DMS53 (cell line): ENCODE measurements at regions not wholly inside any gene's neighbourhood (a gene's known extent, or its start where the extent isn't known, plus 50 kb on each side); places are given as distances from the start of the nearest gene placed in this dataset.

Source experiments
- DNase-seq: peaks from one replicate; lab custom pipeline; 2025; lab: John Stamatoyannopoulos, UW

- DNase-seq: peak; percentile 32
Observed at GRCh38 chr4:37082912-37083311, 161.6 kb upstream of the NWD2 start.

GRCh38 chr4:37095925-37096324, 148.6 kb upstream of the NWD2 start:
- peak; percentile 75 for DNase-seq

- DNase-seq: no peak
Observed at GRCh38 chr4:37101182-37101581, 143.4 kb upstream of the NWD2 start.

GRCh38 chr4:37101686-37102085, 142.9 kb upstream of the NWD2 start:
- no peak for DNase-seq

GRCh38 chr4:37109756-37110155, 134.8 kb upstream of the NWD2 start:
- DNase-seq: no peak

- DNase-seq: peak; percentile 43
Observed at GRCh38 chr4:37124800-37125199, 119.7 kb upstream of the NWD2 start.

GRCh38 chr4:37126051-37126450, 118.5 kb upstream of the NWD2 start:
- no peak for DNase-seq

GRCh38 chr4:37130465-37130864, 114.1 kb upstream of the NWD2 start:
- DNase-seq: no peak

- DNase-seq: peak; percentile 48
Observed at GRCh38 chr4:37132351-37132974, 112.1 kb upstream of the NWD2 start.

- peak; percentile 17 for DNase-seq
Observed at GRCh38 chr4:37132975-37133360, 111.6 kb upstream of the NWD2 start.

- no peak for DNase-seq
Observed at GRCh38 chr4:37138019-37138653, 106.4 kb upstream of the NWD2 start.

- no peak for DNase-seq
Observed at GRCh38 chr4:37138789-37139188, 105.8 kb upstream of the NWD2 start.

- DNase-seq: no peak
Observed at GRCh38 chr4:37139987-37140386, 104.6 kb upstream of the NWD2 start.

GRCh38 chr4:37146260-37146659, 98.3 kb upstream of the NWD2 start:
- DNase-seq: no peak

GRCh38 chr4:37157476-37158167, 86.9 kb upstream of the NWD2 start:
- DNase-seq: peak; percentile 67

GRCh38 chr4:37160653-37161052, 83.9 kb upstream of the NWD2 start:
- DNase-seq: no peak

GRCh38 chr4:37165844-37166243, 78.7 kb upstream of the NWD2 start:
- DNase-seq: no peak

GRCh38 chr4:37169956-37170355, 74.6 kb upstream of the NWD2 start:
- no peak for DNase-seq

GRCh38 chr4:37188100-37188499, 56.4 kb upstream of the NWD2 start:
- DNase-seq: peak; percentile 47
